ENCODE measurements at regions not wholly inside any gene's neighbourhood (a gene's known extent, or its start where the extent isn't known, plus 50 kb on each side); places are given as distances from the start of the nearest gene placed in this dataset.

GRCh38 chr7:27345997-27346396 lies 103.4 kb downstream of the EVX1 start:
- H3K4me3 ChIP-seq (ENCODE audit: low read length), result no peak overlapping the region
- no peak for TF ChIP-seq CTCF (conservative IDR thresholded peaks at IDR 0.05; ENCODE audit: low read depth, low read length)
- no peak for DNase-seq (ENCODE audit: low read depth)

GRCh38 chr7:27346531-27347275 lies 104.1 kb downstream of the EVX1 start:
- no peak for TF ChIP-seq CTCF (conservative IDR thresholded peaks at IDR 0.05; ENCODE audit: low read depth, low read length)
- DNase-seq (ENCODE audit: low read depth), result peak; percentile 58
- H3K4me3 ChIP-seq (ENCODE audit: low read length), result no peak overlapping the region

- DNase-seq (ENCODE audit: low read depth), result no peak
- H3K4me3 ChIP-seq (ENCODE audit: low read length), result no peak overlapping the region
- no peak for TF ChIP-seq CTCF (conservative IDR thresholded peaks at IDR 0.05; ENCODE audit: low read depth, low read length)
Observed at GRCh38 chr7:27347276-27347640, 104.7 kb downstream of the EVX1 start.

GRCh38 chr7:27349621-27350020 lies 107.0 kb downstream of the EVX1 start:
- no peak for DNase-seq (ENCODE audit: low read depth)
- no peak for TF ChIP-seq CTCF (conservative IDR thresholded peaks at IDR 0.05; ENCODE audit: low read depth, low read length)
- H3K4me3 ChIP-seq (ENCODE audit: low read length), result no peak overlapping the region

GRCh38 chr7:27351137-27351536 lies 108.5 kb downstream of the EVX1 start:
- DNase-seq (ENCODE audit: low read depth), result no peak
- H3K4me3 ChIP-seq (ENCODE audit: low read length), result no peak overlapping the region
- no peak for TF ChIP-seq CTCF (conservative IDR thresholded peaks at IDR 0.05; ENCODE audit: low read depth, low read length)

GRCh38 chr7:27351786-27352185 lies 109.2 kb downstream of the EVX1 start:
- TF ChIP-seq CTCF (conservative IDR thresholded peaks at IDR 0.05; ENCODE audit: low read depth, low read length), result no peak
- H3K4me3 ChIP-seq (ENCODE audit: low read length), result no peak overlapping the region
- no peak for DNase-seq (ENCODE audit: low read depth)
